GM19467 (cell line): ENCODE measurements at regions not wholly inside any gene's neighbourhood (a gene's known extent, or its start where the extent isn't known, plus 50 kb on each side); places are given as distances from the start of the nearest gene placed in this dataset.

Experiments used
- ATAC-seq: cut with Tn5 transposase; IDR thresholded peaks from one replicate; pipeline ENCODE4 v1.9.1; 2021; ENCODE audit warnings: mild to moderate bottlenecking, moderate library complexity; ENCODE audit not compliant: unreplicated experiment

GRCh38 chr14:29030970-29031369 is 264.4 kb downstream of the FOXG1 start:
- no peak for ATAC-seq

- ATAC-seq, result no peak
Observed at GRCh38 chr14:29035134-29035533, 268.5 kb downstream of the FOXG1 start.

GRCh38 chr14:29037411-29037810 is 270.8 kb downstream of the FOXG1 start:
- no peak for ATAC-seq

- no peak for ATAC-seq
Observed at GRCh38 chr14:29039171-29039570, 272.6 kb downstream of the FOXG1 start.

- no peak for ATAC-seq
Observed at GRCh38 chr14:29042551-29042950, 276.0 kb downstream of the FOXG1 start.

- no peak for ATAC-seq
Observed at GRCh38 chr14:29043737-29044136, 277.1 kb downstream of the FOXG1 start.

- no peak for ATAC-seq
Observed at GRCh38 chr14:29045237-29045636, 278.6 kb downstream of the FOXG1 start.

GRCh38 chr14:29054119-29054518 is 287.5 kb downstream of the FOXG1 start:
- no peak for ATAC-seq

GRCh38 chr14:29056041-29056566 is 289.5 kb downstream of the FOXG1 start:
- no peak for ATAC-seq

GRCh38 chr14:29061702-29062101 is 295.1 kb downstream of the FOXG1 start:
- no peak for ATAC-seq

- ATAC-seq, result no peak
Observed at GRCh38 chr14:29062466-29062865, 295.9 kb downstream of the FOXG1 start.

GRCh38 chr14:29062976-29063375 is 296.4 kb downstream of the FOXG1 start:
- ATAC-seq, result no peak

- ATAC-seq, result no peak
Observed at GRCh38 chr14:29064305-29064900, 297.8 kb downstream of the FOXG1 start.

- no peak for ATAC-seq
Observed at GRCh38 chr14:29069228-29069627, 302.6 kb downstream of the FOXG1 start.

- no peak for ATAC-seq
Observed at GRCh38 chr14:29075761-29076160, 309.2 kb downstream of the FOXG1 start.

GRCh38 chr14:29077916-29078315 is 311.3 kb downstream of the FOXG1 start:
- no peak for ATAC-seq

GRCh38 chr14:29078810-29079522 is 312.4 kb downstream of the FOXG1 start:
- ATAC-seq, result no peak

GRCh38 chr14:29085546-29085945 is 319.0 kb downstream of the FOXG1 start:
- ATAC-seq, result no peak

GRCh38 chr14:29089849-29090248 is 323.3 kb downstream of the FOXG1 start:
- ATAC-seq, result no peak

GRCh38 chr14:29092121-29092520 is 325.5 kb downstream of the FOXG1 start:
- ATAC-seq, result no peak

GRCh38 chr14:29097476-29097875 is 330.9 kb downstream of the FOXG1 start:
- ATAC-seq, result no peak

- ATAC-seq, result no peak
Observed at GRCh38 chr14:29098656-29099055, 332.1 kb downstream of the FOXG1 start.
